ENCODE measurements at regions not wholly inside any gene's neighbourhood (a gene's known extent, or its start where the extent isn't known, plus 50 kb on each side); places are given as distances from the start of the nearest gene placed in this dataset.

- TF ChIP-seq POLR2A (IDR thresholded peaks at IDR 0.05) (no peak), CTCF (IDR thresholded peaks at IDR 0.05) (no peak)
These were observed 71.4 kb upstream of the GPM6B start for GRCh38 chrX:13888284-13888683.
